Kidney epithelial cell (primary cell): ENCODE measurements at regions not wholly inside any gene's neighbourhood (a gene's known extent, or its start where the extent isn't known, plus 50 kb on each side); places are given as distances from the start of the nearest gene placed in this dataset.

Experiments
- DNase-seq: peaks from one replicate; pipeline ENCODE4 v3.0.0-alpha.2; 2010; ENCODE audit warnings: low read depth
- H3K27me3 ChIP-seq: 2 replicates; pipeline ENCODE4 v1.6.0; 2011; ENCODE audit warnings: low read length; ENCODE audit not compliant: control insufficient read depth, insufficient read depth
- H3K36me3 ChIP-seq: 2 replicates; pipeline ENCODE4 v1.5.1; 2011; ENCODE audit warnings: low read length; ENCODE audit not compliant: control insufficient read depth, insufficient read depth
- H3K4me3 ChIP-seq: 2 replicates; pipeline ENCODE4 v1.5.1; 2011; ENCODE audit warnings: low read depth, mild to moderate bottlenecking, control low read depth, low read length
- TF ChIP-seq, protein P1 (sequence below): IDR thresholded peaks from 2 replicates; pipeline ENCODE4 v1.5.1; 2011; ENCODE audit warnings: mild to moderate bottlenecking, moderate library complexity, low read length, control low read depth, inconsistent platforms; ENCODE audit not compliant: insufficient read depth, poor library complexity, severe bottlenecking

- no peak for DNase-seq
- Histone ChIP-seq H3K36me3 (no peaks in the 10 kb centered on the region), H3K4me3 (no peak overlapping the region), H3K27me3 (no peaks in the 10 kb centered on the region)
- TF ChIP-seq, protein P1, sequence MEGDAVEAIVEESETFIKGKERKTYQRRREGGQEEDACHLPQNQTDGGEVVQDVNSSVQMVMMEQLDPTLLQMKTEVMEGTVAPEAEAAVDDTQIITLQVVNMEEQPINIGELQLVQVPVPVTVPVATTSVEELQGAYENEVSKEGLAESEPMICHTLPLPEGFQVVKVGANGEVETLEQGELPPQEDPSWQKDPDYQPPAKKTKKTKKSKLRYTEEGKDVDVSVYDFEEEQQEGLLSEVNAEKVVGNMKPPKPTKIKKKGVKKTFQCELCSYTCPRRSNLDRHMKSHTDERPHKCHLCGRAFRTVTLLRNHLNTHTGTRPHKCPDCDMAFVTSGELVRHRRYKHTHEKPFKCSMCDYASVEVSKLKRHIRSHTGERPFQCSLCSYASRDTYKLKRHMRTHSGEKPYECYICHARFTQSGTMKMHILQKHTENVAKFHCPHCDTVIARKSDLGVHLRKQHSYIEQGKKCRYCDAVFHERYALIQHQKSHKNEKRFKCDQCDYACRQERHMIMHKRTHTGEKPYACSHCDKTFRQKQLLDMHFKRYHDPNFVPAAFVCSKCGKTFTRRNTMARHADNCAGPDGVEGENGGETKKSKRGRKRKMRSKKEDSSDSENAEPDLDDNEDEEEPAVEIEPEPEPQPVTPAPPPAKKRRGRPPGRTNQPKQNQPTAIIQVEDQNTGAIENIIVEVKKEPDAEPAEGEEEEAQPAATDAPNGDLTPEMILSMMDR: no peak
Observed at GRCh38 chr1:221856228-221857093, 114.6 kb upstream of the DUSP10 start.

DNA sequence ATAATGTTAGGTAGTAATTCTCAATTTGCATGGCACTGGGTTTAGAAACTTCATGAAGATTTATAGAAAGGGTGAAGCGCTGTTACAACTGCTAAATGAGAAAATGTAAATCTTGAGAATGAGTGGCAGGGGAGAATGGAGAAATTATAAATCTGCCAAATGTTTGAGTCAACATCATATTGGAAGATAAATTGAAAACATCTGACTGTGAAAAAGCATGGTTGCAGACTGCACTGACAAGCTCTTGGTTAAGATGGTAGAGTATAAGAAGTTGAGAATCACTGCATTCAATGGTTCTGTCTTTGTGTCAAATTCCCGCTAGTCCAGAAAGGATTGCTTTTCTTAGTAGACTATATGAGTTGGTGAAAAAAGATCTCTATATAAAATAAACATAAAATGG lies 113.3 kb upstream of the DUSP10 start:
- Histone ChIP-seq H3K27me3 (no peaks in the 10 kb centered on the region), H3K4me3 (no peak overlapping the region), H3K36me3 (no peaks in the 10 kb centered on the region)
- TF ChIP-seq, protein P1: no peak
- DNase-seq: no peak

DNA sequence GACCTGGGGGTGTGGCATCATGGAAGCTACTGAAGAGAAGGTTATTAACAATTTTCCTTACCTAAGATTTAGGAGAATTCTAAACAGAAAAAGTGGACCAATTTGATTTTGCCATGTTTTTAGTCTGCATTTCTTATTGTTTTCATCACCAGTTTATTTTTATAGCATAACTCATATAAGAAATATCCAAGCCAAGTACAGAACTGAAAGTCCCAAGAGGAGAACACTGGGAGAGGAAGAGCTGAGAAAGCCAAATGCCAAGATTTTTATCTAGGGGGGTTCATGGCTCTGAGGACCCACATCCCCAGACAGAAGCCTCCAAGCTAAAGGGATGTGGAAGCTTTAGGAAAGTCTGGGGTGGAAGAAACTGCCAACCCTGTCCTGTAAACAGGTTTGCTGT lies 109.4 kb upstream of the DUSP10 start:
- no peak for DNase-seq
- Histone ChIP-seq H3K36me3 (no peaks in the 10 kb centered on the region), H3K4me3 (no peak overlapping the region), H3K27me3 (no peaks in the 10 kb centered on the region)
- TF ChIP-seq, protein P1: no peak

DNA sequence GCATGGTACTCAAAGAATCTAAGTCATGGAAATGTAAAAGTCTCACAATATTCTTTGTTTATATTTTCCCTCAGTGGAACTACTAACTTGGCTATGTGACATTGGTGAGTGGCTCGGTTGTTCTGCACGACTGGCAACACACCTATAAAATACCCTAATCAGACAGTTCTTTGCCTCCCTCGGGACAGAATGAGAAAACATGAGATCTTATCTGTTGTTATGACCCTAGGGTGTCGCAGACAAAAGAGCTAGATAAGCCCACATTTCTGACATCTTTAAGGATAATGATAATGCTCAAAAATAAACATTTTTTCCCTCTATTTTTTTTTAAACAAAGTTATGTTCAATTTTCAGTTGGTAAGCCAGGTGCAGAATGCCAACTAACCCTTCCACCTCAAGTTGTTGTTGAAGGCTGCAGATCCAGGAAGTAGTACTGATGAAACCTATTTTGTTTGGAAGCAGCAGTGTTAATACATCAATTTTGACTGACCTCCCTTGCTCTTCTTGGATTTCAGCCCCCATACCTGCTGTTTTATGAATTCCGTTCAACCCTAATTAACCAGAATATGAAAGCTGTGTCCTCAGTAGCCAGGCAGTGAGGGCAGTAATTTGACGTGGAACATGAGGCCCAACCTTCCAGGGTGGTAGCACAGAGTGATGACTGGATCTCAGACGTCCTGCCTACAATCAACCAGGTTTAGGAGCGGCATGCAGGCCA lies 108.7 kb upstream of the DUSP10 start:
- Histone ChIP-seq H3K4me3 (no peak overlapping the region), H3K27me3 (no peaks in the 10 kb centered on the region), H3K36me3 (no peaks in the 10 kb centered on the region)
- DNase-seq: no peak
- TF ChIP-seq, protein P1: no peak

DNA sequence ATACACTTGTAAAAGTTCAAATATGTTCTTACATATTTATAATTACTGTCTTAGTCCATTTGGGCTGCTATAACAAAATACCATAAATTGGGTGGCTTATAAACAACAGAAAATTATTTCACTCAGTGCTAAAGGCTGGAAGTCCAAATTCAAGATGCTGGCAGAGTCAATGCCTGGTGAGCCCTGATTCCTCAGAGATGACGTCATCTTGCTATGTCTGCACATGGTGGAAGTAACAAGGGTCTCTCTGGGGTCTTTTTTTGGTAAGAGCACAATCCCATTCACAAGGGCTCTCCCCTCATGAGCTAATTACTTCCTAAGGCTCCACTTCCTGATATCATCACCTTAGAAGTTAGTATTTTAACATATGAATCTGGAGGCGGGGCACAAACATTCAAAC lies 108.0 kb upstream of the DUSP10 start:
- no peaks in the 10 kb centered on the region for H3K27me3 ChIP-seq
- DNase-seq: no peak
- no peak overlapping the region for H3K4me3 ChIP-seq
- no peaks in the 10 kb centered on the region for H3K36me3 ChIP-seq
- TF ChIP-seq, protein P1: no peak
